HL-60 (cell line): ENCODE measurements at regions not wholly inside any gene's neighbourhood (a gene's known extent, or its start where the extent isn't known, plus 50 kb on each side); places are given as distances from the start of the nearest gene placed in this dataset.

ENCODE experiments used
- DNase-seq, 2 experiments: peaks; one replicate each; pipeline ENCODE4 v3.0.0-alpha.2; 2010 to 2020; ENCODE audit warnings: low read depth in 1 of 2, low spot score in 1 of 2
- H3K27ac ChIP-seq: fragments of 250-450 bp; sonication (Bioruptor Pico); replicated peaks from 2 replicates; pipeline ENCODE4 v1.5.1; 2020; ENCODE audit warnings: mild to moderate bottlenecking, moderate library complexity
- H3K27me3 ChIP-seq: fragments of 250-450 bp; sonication (Bioruptor Pico); 2 replicates; pipeline ENCODE4 v1.5.1; 2021; ENCODE audit warnings: mild to moderate bottlenecking, moderate library complexity; ENCODE audit not compliant: insufficient read depth, poor library complexity, severe bottlenecking
- H3K4me3 ChIP-seq: replicated peaks from 2 replicates; pipeline ENCODE4 v1.5.1; 2011; ENCODE audit warnings: mild to moderate bottlenecking, control low read depth, low read length; ENCODE audit not compliant: insufficient read depth
- GABPA ChIP-seq: IDR thresholded peaks from 2 replicates; pipeline ENCODE4 v1.6.1; 2012; ENCODE audit warnings: low read depth
- POLR2AphosphoS5 ChIP-seq: IDR thresholded peaks from 2 replicates; pipeline ENCODE4 v1.6.1; 2012; ENCODE audit warnings: low read depth
- SPI1 ChIP-seq: IDR thresholded peaks from 2 replicates; pipeline ENCODE4 v1.6.1; 2012; ENCODE audit warnings: low read depth, mild to moderate bottlenecking, borderline replicate concordance
- TF ChIP-seq, protein P1 (sequence below): IDR thresholded peaks from 2 replicates; pipeline ENCODE4 v1.6.1; 2012; ENCODE audit warnings: low read depth; ENCODE audit not compliant: insufficient replicate concordance
- TF ChIP-seq, protein P2 (sequence below): IDR thresholded peaks from one replicate; pipeline ENCODE4 v1.5.1; 2011; ENCODE audit warnings: low read length, control low read depth, inconsistent platforms; ENCODE audit not compliant: insufficient read depth

DNA sequence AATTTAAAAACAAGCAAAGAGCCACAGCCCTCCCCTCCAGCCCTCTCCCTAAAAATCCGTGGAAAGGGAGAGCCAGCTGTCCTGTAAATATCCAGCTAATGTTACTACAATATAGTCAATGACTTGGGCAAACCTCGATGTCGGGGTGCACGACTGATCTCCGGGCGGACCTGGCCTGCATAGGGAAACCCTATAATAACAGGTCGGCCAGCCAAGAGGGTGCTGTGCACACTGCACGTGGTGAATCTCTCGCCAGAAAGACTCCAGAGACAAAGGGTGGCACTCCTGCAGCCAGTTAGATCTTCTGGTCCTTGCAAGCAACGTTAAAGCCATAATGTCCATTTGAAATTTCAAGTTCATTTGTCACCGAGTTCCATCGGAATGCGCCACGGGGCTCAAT lies 1092.8 kb downstream of the ADGRL3 start:
- H3K27ac ChIP-seq = no peak overlapping the region
- DNase-seq = no peak
- no peak overlapping the region for H3K4me3 ChIP-seq
- TF ChIP-seq, protein P1, sequence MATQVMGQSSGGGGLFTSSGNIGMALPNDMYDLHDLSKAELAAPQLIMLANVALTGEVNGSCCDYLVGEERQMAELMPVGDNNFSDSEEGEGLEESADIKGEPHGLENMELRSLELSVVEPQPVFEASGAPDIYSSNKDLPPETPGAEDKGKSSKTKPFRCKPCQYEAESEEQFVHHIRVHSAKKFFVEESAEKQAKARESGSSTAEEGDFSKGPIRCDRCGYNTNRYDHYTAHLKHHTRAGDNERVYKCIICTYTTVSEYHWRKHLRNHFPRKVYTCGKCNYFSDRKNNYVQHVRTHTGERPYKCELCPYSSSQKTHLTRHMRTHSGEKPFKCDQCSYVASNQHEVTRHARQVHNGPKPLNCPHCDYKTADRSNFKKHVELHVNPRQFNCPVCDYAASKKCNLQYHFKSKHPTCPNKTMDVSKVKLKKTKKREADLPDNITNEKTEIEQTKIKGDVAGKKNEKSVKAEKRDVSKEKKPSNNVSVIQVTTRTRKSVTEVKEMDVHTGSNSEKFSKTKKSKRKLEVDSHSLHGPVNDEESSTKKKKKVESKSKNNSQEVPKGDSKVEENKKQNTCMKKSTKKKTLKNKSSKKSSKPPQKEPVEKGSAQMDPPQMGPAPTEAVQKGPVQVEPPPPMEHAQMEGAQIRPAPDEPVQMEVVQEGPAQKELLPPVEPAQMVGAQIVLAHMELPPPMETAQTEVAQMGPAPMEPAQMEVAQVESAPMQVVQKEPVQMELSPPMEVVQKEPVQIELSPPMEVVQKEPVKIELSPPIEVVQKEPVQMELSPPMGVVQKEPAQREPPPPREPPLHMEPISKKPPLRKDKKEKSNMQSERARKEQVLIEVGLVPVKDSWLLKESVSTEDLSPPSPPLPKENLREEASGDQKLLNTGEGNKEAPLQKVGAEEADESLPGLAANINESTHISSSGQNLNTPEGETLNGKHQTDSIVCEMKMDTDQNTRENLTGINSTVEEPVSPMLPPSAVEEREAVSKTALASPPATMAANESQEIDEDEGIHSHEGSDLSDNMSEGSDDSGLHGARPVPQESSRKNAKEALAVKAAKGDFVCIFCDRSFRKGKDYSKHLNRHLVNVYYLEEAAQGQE = no peak
- no peak for TF ChIP-seq SPI1
- TF ChIP-seq, protein P2, sequence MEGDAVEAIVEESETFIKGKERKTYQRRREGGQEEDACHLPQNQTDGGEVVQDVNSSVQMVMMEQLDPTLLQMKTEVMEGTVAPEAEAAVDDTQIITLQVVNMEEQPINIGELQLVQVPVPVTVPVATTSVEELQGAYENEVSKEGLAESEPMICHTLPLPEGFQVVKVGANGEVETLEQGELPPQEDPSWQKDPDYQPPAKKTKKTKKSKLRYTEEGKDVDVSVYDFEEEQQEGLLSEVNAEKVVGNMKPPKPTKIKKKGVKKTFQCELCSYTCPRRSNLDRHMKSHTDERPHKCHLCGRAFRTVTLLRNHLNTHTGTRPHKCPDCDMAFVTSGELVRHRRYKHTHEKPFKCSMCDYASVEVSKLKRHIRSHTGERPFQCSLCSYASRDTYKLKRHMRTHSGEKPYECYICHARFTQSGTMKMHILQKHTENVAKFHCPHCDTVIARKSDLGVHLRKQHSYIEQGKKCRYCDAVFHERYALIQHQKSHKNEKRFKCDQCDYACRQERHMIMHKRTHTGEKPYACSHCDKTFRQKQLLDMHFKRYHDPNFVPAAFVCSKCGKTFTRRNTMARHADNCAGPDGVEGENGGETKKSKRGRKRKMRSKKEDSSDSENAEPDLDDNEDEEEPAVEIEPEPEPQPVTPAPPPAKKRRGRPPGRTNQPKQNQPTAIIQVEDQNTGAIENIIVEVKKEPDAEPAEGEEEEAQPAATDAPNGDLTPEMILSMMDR = no peak
- TF ChIP-seq GABPA = no peak
- no peak for TF ChIP-seq POLR2AphosphoS5
- no peaks in the 10 kb centered on the region for H3K27me3 ChIP-seq

DNA sequence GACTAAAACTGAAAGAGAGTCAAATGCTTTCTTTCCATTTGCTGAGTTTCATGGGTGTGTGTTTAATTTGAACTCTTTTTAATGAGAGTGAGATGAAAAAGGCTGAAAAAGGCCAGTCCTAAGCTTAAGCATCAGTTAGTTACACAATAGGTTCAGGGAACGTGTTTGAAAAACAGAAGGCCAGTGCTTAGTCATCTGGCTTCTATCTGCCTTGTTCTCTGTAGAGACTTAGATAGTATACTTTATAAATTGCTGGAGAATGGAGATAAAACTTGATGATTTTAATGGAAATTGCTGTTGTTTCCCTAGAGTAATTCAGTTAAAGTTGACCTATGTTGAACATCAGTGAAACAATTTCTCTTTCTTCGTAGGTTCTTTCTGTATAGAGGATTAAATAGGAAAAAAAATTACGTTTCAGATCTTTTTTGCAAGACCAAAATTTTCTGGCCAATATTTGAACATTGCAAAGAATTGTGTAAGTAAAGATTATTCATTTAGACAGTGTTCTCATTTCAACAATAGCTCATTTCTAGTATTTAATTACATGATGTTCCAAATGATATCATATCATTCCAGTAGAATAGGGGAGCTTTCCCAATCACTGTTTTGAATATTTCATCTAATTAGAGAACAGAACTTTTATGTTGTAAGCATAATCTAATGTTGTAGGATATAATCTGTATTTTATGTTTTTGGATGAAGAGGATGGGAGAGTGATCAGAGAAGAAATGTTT lies 1088.8 kb downstream of the ADGRL3 start:
- Histone ChIP-seq H3K27me3 (no peaks in the 10 kb centered on the region), H3K27ac (no peak overlapping the region), H3K4me3 (no peak overlapping the region)
- TF ChIP-seq SPI1 (no peak), POLR2AphosphoS5 (no peak), GABPA (no peak)
- TF ChIP-seq, protein P1 = no peak
- TF ChIP-seq, protein P2 = no peak
- no peak for DNase-seq

DNA sequence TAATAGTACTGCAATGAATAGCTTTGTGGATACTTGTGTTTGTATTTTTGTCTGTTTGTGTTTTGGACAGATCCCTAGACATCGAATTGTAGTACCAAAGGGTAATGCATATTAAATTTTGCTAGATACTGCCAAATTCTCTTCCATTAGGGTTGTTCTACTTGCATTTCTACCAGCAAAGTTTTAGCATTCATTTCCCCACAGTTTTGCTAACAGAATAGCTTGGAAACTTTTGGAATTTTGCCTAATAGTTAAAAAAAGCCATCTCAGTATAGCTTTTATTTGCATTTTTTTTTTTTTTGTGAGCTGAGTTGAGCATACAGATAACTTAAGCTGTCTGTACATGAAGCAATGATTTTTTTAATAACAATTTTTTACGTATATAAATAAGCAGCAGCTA lies 1084.9 kb downstream of the ADGRL3 start:
- no peak overlapping the region for H3K4me3 ChIP-seq
- DNase-seq = no peak
- TF ChIP-seq GABPA (no peak), SPI1 (no peak), POLR2AphosphoS5 (no peak)
- TF ChIP-seq, protein P2 = no peak
- TF ChIP-seq, protein P1 = no peak

More for the DNA sequence above, 1084.9 kb downstream of the ADGRL3 start:
- Histone ChIP-seq H3K27ac (no peak overlapping the region), H3K27me3 (no peaks in the 10 kb centered on the region)
